ENCODE measurements at regions not wholly inside any gene's neighbourhood (a gene's known extent, or its start where the extent isn't known, plus 50 kb on each side); places are given as distances from the start of the nearest gene placed in this dataset.

DNA sequence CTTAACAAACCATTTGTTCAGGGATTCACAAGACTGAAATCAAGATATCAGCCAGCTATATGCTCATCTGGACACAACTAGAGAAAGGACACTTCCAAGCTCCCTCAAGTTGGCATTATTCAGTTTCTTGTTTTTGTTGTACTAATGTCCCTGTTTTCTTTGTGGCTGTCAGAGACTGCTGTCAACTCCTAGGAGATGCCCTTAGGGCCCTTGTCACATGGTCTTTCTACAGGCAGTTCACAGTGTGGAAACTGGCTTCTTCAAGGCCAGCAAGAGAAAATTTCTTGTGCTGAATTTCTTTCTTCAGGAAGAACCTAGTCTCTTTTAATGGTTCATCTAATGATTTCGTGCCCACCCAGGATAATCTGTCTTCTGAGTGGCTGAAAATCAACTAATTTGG lies 677.2 kb upstream of the MAN1A1 start:
- no peaks in the 10 kb centered on the region for H3K9me3 ChIP-seq (ENCODE audit: control insufficient read depth, insufficient read depth, low read length)
- no peak overlapping the region for H3K4me3 ChIP-seq (ENCODE audit: insufficient read depth, low read depth, low read length)
- no TSS peak for BruUV-seq (replicated peaks)
- H4K5ac ChIP-seq (ENCODE audit: low read depth, low read length), result no peak overlapping the region
- CTCF ChIA-PET, result no interaction called here
- no peak overlapping the region for H3K23ac ChIP-seq (ENCODE audit: low read depth, low read length)
- WGBS, 2 experiments (ENCODE audit: extremely low coverage in 2 of 2, insufficient read length in 1 of 2), result no CpG with 5 or more reads among the region's 1 CpG
- H2AK9ac ChIP-seq (replicated peaks; ENCODE audit: low read depth, low read length, poor library complexity), result no peak overlapping the region
- TF ChIP-seq FOS (IDR thresholded peaks at IDR 0.05; ENCODE audit: low read depth, low read length), result no peak
- no peak for TF ChIP-seq BHLHE40 (IDR thresholded peaks at IDR 0.05; ENCODE audit: low read depth, low read length)
- TF ChIP-seq, protein P1, sequence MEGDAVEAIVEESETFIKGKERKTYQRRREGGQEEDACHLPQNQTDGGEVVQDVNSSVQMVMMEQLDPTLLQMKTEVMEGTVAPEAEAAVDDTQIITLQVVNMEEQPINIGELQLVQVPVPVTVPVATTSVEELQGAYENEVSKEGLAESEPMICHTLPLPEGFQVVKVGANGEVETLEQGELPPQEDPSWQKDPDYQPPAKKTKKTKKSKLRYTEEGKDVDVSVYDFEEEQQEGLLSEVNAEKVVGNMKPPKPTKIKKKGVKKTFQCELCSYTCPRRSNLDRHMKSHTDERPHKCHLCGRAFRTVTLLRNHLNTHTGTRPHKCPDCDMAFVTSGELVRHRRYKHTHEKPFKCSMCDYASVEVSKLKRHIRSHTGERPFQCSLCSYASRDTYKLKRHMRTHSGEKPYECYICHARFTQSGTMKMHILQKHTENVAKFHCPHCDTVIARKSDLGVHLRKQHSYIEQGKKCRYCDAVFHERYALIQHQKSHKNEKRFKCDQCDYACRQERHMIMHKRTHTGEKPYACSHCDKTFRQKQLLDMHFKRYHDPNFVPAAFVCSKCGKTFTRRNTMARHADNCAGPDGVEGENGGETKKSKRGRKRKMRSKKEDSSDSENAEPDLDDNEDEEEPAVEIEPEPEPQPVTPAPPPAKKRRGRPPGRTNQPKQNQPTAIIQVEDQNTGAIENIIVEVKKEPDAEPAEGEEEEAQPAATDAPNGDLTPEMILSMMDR (conservative IDR thresholded peaks at IDR 0.05; ENCODE audit: low read depth, low read length), result no peak
- TF ChIP-seq MXI1 (IDR thresholded peaks at IDR 0.05; ENCODE audit: borderline replicate concordance, low read depth, low read length), result no peak
- no peak overlapping the region for H2AFZ ChIP-seq (replicated peaks; ENCODE audit: low read length, poor library complexity)
- in situ Hi-C loops (cut with MboI; ENCODE audit: low sequenced_read_pairs) (no loop called here), intact Hi-C loops (cut with micrococcal nuclease) (no loop called here), dilution Hi-C loops (cut with HindIII; ENCODE audit: low sequenced_read_pairs, unreplicated experiment) (no loop called here)
- H2BK20ac ChIP-seq (ENCODE audit: low read depth, low read length), result no peak overlapping the region
- H3K9ac ChIP-seq (ENCODE audit: low read depth, low read length), result no peak overlapping the region
- DNase-seq, result no peak
- no peak overlapping the region for H4K8ac ChIP-seq (ENCODE audit: low read depth in 2 of 2, low read length in 2 of 2)
- POLR2A ChIA-PET (ENCODE audit: unreplicated experiment), result no interaction called here
- no peak for ATAC-seq (ENCODE audit: low read depth)
- H2BK5ac ChIP-seq (ENCODE audit: low read depth, low read length, poor library complexity, severe bottlenecking), result no peak overlapping the region
- H4K91ac ChIP-seq (ENCODE audit: insufficient read depth, low read depth, low read length), result no peak overlapping the region
- no peak overlapping the region for H3K56ac ChIP-seq (ENCODE audit: extremely low read depth, insufficient read depth, low read length)
- no peaks in the 10 kb centered on the region for H4K20me1 ChIP-seq (ENCODE audit: insufficient read depth, low read length)
- H2AK5ac ChIP-seq (ENCODE audit: low read depth, low read length), result no peak overlapping the region
- no peaks in the 10 kb centered on the region for H3K27me3 ChIP-seq (ENCODE audit: control insufficient read depth, insufficient read depth, low read length)
- no peak overlapping the region for H3K18ac ChIP-seq (ENCODE audit: low read depth, low read length)
- H3K9me1 ChIP-seq (ENCODE audit: insufficient read depth, low read length), result no peaks in the 10 kb centered on the region
- no peak overlapping the region for H3K14ac ChIP-seq (replicated peaks; ENCODE audit: low read depth, low read length)
- no peak overlapping the region for H3K4me2 ChIP-seq (ENCODE audit: low read depth, low read length)
- H3K79me1 ChIP-seq (ENCODE audit: low read depth in 1 of 2, low read length in 2 of 2), result no peaks in the 10 kb centered on the region
- H3K36me3 ChIP-seq (ENCODE audit: control insufficient read depth, insufficient read depth, low read length), result no peaks in the 10 kb centered on the region
- H2BK120ac ChIP-seq (ENCODE audit: low read depth, low read length), result no peak overlapping the region
- no peak overlapping the region for H3K27ac ChIP-seq (ENCODE audit: insufficient read depth, low read length)
- no peaks in the 10 kb centered on the region for H3K4me1 ChIP-seq (ENCODE audit: control insufficient read depth, insufficient read depth, low read length)
- no peak overlapping the region for H2BK15ac ChIP-seq (ENCODE audit: low read depth, low read length)
- no peak overlapping the region for H3K4ac ChIP-seq (ENCODE audit: low read depth, low read length)

Measured in IMR-90 (cell line).